ENCODE measurements at regions not wholly inside any gene's neighbourhood (a gene's known extent, or its start where the extent isn't known, plus 50 kb on each side); places are given as distances from the start of the nearest gene placed in this dataset.

GRCh38 chr11:80503990-80504389, 1063.2 kb upstream of the TENM4 start:
- TF ChIP-seq CTCF (IDR thresholded peaks at IDR 0.05): no peak
- no peak for TF ChIP-seq POLR2A (IDR thresholded peaks at IDR 0.05)

Measured in adrenal gland (tissue), 5 donors.